IMR-90 (cell line): ENCODE measurements at regions not wholly inside any gene's neighbourhood (a gene's known extent, or its start where the extent isn't known, plus 50 kb on each side); places are given as distances from the start of the nearest gene placed in this dataset.

Experiments used
- ATAC-seq: fragments of 200-7000 bp; cut with Tn5 transposase; 2 replicates; pipeline ENCODE4 v1.9.1; 2020; ENCODE audit warnings: low read depth, mild to moderate bottlenecking, moderate library complexity
- BruUV-seq: library from RNA; stranded (reverse); fragments of 400-500 nt; replicated peaks from 2 replicates; lab custom pipeline; 2021; lab: Mats Ljungman, UMichigan
- CTCF ChIA-PET: fragments of 300-600 bp; formaldehyde crosslinking; extraction: SDS; loops from one replicate; lab custom pipeline; 2021; ENCODE audit warnings: antibody characterized with exemption; lab: Yijun Ruan, JAX
- POLR2A ChIA-PET: fragments of 300-600 bp; sonication (Branson Sonifier 250); formaldehyde crosslinking; loops from one replicate; lab custom pipeline; 2022; ENCODE audit warnings: antibody characterized with exemption; ENCODE audit not compliant: unreplicated experiment; lab: Charles Lee
- DNase-seq: peaks from one replicate; pipeline ENCODE4 v3.0.0; 2013
- H2AFZ ChIP-seq: replicated peaks from 2 replicates; pipeline ENCODE3; 2013; ENCODE audit warnings: low read length, mild to moderate bottlenecking; ENCODE audit not compliant: poor library complexity
- H2AK5ac ChIP-seq: 2 replicates; pipeline ENCODE4 v1.6.1; 2013; ENCODE audit warnings: low read depth, low read length, inconsistent platforms
- H2AK9ac ChIP-seq: replicated peaks from 2 replicates; pipeline ENCODE3; 2013; ENCODE audit warnings: mild to moderate bottlenecking, low read depth, low read length, moderate library complexity; ENCODE audit not compliant: poor library complexity
- H2BK120ac ChIP-seq: 2 replicates; pipeline ENCODE4 v1.6.1; 2013; ENCODE audit warnings: low read depth, low read length, inconsistent platforms
- H2BK15ac ChIP-seq: 3 replicates; pipeline ENCODE4 v1.6.1; 2013; ENCODE audit warnings: low read depth, low read length, inconsistent platforms
- H2BK20ac ChIP-seq: 2 replicates; pipeline ENCODE4 v1.6.1; 2013; ENCODE audit warnings: low read depth, mild to moderate bottlenecking, inconsistent platforms, low read length, moderate library complexity
- H2BK5ac ChIP-seq: 2 replicates; pipeline ENCODE4 v1.6.1; 2013; ENCODE audit warnings: mild to moderate bottlenecking, low read depth, low read length, inconsistent platforms; ENCODE audit not compliant: poor library complexity, severe bottlenecking
- H3K14ac ChIP-seq: replicated peaks from 2 replicates; pipeline ENCODE4 v1.6.1; 2013; ENCODE audit warnings: low read depth, low read length, inconsistent platforms
- H3K18ac ChIP-seq: 2 replicates; pipeline ENCODE4 v1.6.1; 2013; ENCODE audit warnings: low read depth, low read length, control low read depth
- H3K23ac ChIP-seq: 2 replicates; pipeline ENCODE4 v1.6.1; 2013; ENCODE audit warnings: low read depth, low read length, inconsistent platforms
- H3K27ac ChIP-seq: 2 replicates; pipeline ENCODE4 v1.5.1; 2013; ENCODE audit warnings: mild to moderate bottlenecking, control low read depth, low read length; ENCODE audit not compliant: insufficient read depth
- H3K27me3 ChIP-seq: 2 replicates; pipeline ENCODE4 v1.6.1; 2013; ENCODE audit warnings: low read length; ENCODE audit not compliant: control insufficient read depth, insufficient read depth
- H3K36me3 ChIP-seq: 2 replicates; pipeline ENCODE4 v1.6.1; 2013; ENCODE audit warnings: low read length, mixed read lengths; ENCODE audit not compliant: control insufficient read depth, insufficient read depth
- H3K4ac ChIP-seq: 2 replicates; pipeline ENCODE4 v1.6.1; 2013; ENCODE audit warnings: low read depth, low read length, inconsistent platforms
- H3K4me1 ChIP-seq: 2 replicates; pipeline ENCODE4 v1.6.1; 2013; ENCODE audit warnings: low read length, mixed read lengths; ENCODE audit not compliant: control insufficient read depth, insufficient read depth
- H3K4me2 ChIP-seq: 2 replicates; pipeline ENCODE4 v1.6.1; 2013; ENCODE audit warnings: low read depth, mild to moderate bottlenecking, control low read depth, low read length, moderate library complexity
- H3K4me3 ChIP-seq: 2 replicates; pipeline ENCODE4 v1.5.1; 2013; ENCODE audit warnings: low read depth, mild to moderate bottlenecking, control low read depth, low read length, moderate library complexity; ENCODE audit not compliant: insufficient read depth
- H3K56ac ChIP-seq: 2 replicates; pipeline ENCODE4 v1.6.1; 2013; ENCODE audit warnings: low read length, inconsistent platforms; ENCODE audit not compliant: insufficient read depth; ENCODE audit errors: extremely low read depth
- H3K79me1 ChIP-seq, 2 experiments: 2 replicates each; pipeline ENCODE4 v1.6.1; 2013; ENCODE audit warnings: low read length in 2 of 2, inconsistent platforms in 1 of 2, low read depth in 1 of 2
- H3K9ac ChIP-seq: 2 replicates; pipeline ENCODE4 v1.6.1; 2013; ENCODE audit warnings: low read depth, low read length, control low read depth
- H3K9me1 ChIP-seq: 2 replicates; pipeline ENCODE4 v1.6.1; 2013; ENCODE audit warnings: low read length, inconsistent platforms; ENCODE audit not compliant: insufficient read depth
- H3K9me3 ChIP-seq: 2 replicates; pipeline ENCODE4 v1.6.1; 2013; ENCODE audit warnings: low read length; ENCODE audit not compliant: control insufficient read depth, insufficient read depth
- H4K20me1 ChIP-seq: 2 replicates; pipeline ENCODE4 v1.6.1; 2013; ENCODE audit warnings: low read length, inconsistent platforms; ENCODE audit not compliant: insufficient read depth
- H4K5ac ChIP-seq: 2 replicates; pipeline ENCODE4 v1.6.1; 2013; ENCODE audit warnings: mild to moderate bottlenecking, low read depth, low read length, control low read depth
- H4K8ac ChIP-seq, 2 experiments: 2 replicates each; pipeline ENCODE4 v1.6.1; 2013; ENCODE audit warnings: low read depth in 2 of 2, low read length in 2 of 2, control low read depth in 1 of 2, inconsistent platforms in 1 of 2
- H4K91ac ChIP-seq: 2 replicates; pipeline ENCODE4 v1.6.1; 2013; ENCODE audit warnings: low read depth, low read length, inconsistent platforms; ENCODE audit not compliant: insufficient read depth
- BHLHE40 ChIP-seq: fragments of 150-350 bp; IDR thresholded peaks from 2 replicates; pipeline ENCODE4 v1.6.1; 2016; ENCODE audit warnings: mild to moderate bottlenecking, low read depth, low read length
- CHD1 ChIP-seq: IDR thresholded peaks from 2 replicates; pipeline ENCODE4 v1.6.1; 2012; ENCODE audit warnings: low read depth, low read length, improper control_type of control experiment
- CTCF ChIP-seq: conservative IDR thresholded peaks from 2 replicates; pipeline ENCODE4 v1.5.1; 2012; ENCODE audit warnings: mild to moderate bottlenecking, low read depth, low read length, improper control_type of control experiment
- FOS ChIP-seq: fragments of 150-350 bp; IDR thresholded peaks from 2 replicates; pipeline ENCODE4 v1.6.1; 2016; ENCODE audit warnings: low read depth, low read length
- MAFK ChIP-seq: IDR thresholded peaks from 2 replicates; pipeline ENCODE4 v1.6.1; 2012; ENCODE audit warnings: low read depth, low read length, improper control_type of control experiment
- MAZ ChIP-seq: IDR thresholded peaks from 2 replicates; pipeline ENCODE4 v1.6.1; 2012; ENCODE audit warnings: low read depth, mild to moderate bottlenecking, low read length, improper control_type of control experiment, moderate library complexity, borderline replicate concordance
- MXI1 ChIP-seq: IDR thresholded peaks from 2 replicates; pipeline ENCODE4 v1.6.1; 2012; ENCODE audit warnings: low read depth, mild to moderate bottlenecking, low read length, moderate library complexity, borderline replicate concordance
- NFE2L2 ChIP-seq: fragments of 150-350 bp; IDR thresholded peaks from 2 replicates; pipeline ENCODE4 v1.6.1; 2016; ENCODE audit warnings: low read depth, mild to moderate bottlenecking, low read length
- POLR2A ChIP-seq: IDR thresholded peaks from 2 replicates; pipeline ENCODE4 v1.6.1; 2012; ENCODE audit warnings: mild to moderate bottlenecking, low read depth, low read length
- RAD21 ChIP-seq: IDR thresholded peaks from 2 replicates; pipeline ENCODE4 v1.6.1; 2012; ENCODE audit warnings: low read length, improper control_type of control experiment
- RCOR1 ChIP-seq: IDR thresholded peaks from 2 replicates; pipeline ENCODE4 v1.6.1; 2012; ENCODE audit warnings: mild to moderate bottlenecking, low read length, improper control_type of control experiment; ENCODE audit not compliant: insufficient replicate concordance
- RFX5 ChIP-seq: IDR thresholded peaks from 2 replicates; pipeline ENCODE4 v1.8.0; 2012; ENCODE audit warnings: low read depth, mild to moderate bottlenecking, low read length, moderate library complexity
- SMC3 ChIP-seq: fragments of 150-350 bp; IDR thresholded peaks from 2 replicates; pipeline ENCODE4 v1.6.1; 2016; ENCODE audit warnings: low read depth, mild to moderate bottlenecking, antibody characterized with exemption, low read length, moderate library complexity
- WGBS, 2 experiments: methylation state at CpG; one replicate each; pipeline versions ENCODE4 v1.1.5 to v1.1.7; 2013; ENCODE audit warnings: missing lambda C conversion rate in 2 of 2; ENCODE audit not compliant: insufficient read length in 1 of 2; ENCODE audit errors: extremely low coverage in 2 of 2; 5-methylcytosine and 5-hydroxymethylcytosine counted together
- dilution Hi-C: fragments of 300-500 bp; cut with HindIII; formaldehyde crosslinking; loops from one replicate; pipeline ENCODE4 v1.14.3; 2018; ENCODE audit warnings: low sequenced_read_pairs; ENCODE audit not compliant: unreplicated experiment
- in situ Hi-C: fragments of 300-500 bp; cut with MboI; formaldehyde crosslinking; loops from 3 replicates; pipeline ENCODE4 v1.14.3; 2019; ENCODE audit warnings: low sequenced_read_pairs, inconsistent platforms, mixed read lengths
- intact Hi-C: fragments of 100-400 bp; cut with micrococcal nuclease; formaldehyde crosslinking; loops from 2 replicates; pipeline ENCODE4 v1.10.0; 2022

DNA sequence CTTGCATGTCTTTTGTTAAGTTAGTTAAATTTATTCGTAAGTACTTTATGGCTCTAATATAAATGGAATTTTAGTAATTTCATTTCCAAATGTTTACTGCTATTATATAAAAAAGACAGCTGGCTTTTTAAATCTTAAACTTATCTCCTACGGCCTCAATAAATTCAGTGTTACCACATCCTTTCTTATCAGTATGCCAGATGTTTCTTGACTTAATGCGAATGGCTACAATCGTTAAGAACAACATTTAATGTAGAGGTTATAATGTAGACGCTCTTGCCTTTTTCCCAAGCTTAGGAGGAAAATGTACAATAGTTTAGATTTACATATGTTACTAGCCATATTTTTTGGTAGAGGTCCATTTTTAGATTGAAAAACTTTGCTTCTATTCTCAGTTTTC lies 659.4 kb downstream of the TENT5A start:
- intact Hi-C loops: no loop called here
- DNase-seq (no peak), ATAC-seq (no peak)
- Histone ChIP-seq H2BK120ac (no peak overlapping the region), H2BK20ac (no peak overlapping the region), H3K14ac (no peak overlapping the region), H3K36me3 (no peaks in the 10 kb centered on the region), H3K4ac (no peak overlapping the region), H2AFZ (no peak overlapping the region), H2AK9ac (no peak overlapping the region), H4K91ac (no peak overlapping the region), H3K4me2 (no peak overlapping the region), H3K4me1 (no peaks in the 10 kb centered on the region), H3K56ac (no peak overlapping the region), H2BK15ac (no peak overlapping the region), H3K9ac (no peak overlapping the region), H3K9me3 (no peaks in the 10 kb centered on the region), H4K20me1 (no peaks in the 10 kb centered on the region), H3K79me1 (no peaks in the 10 kb centered on the region), H3K27ac (no peak overlapping the region), H3K4me3 (no peak overlapping the region), H2AK5ac (no peak overlapping the region), H3K27me3 (no peaks in the 10 kb centered on the region), H4K8ac (no peak overlapping the region), H2BK5ac (no peak overlapping the region), H3K23ac (no peak overlapping the region), H3K9me1 (no peaks in the 10 kb centered on the region), H3K18ac (no peak overlapping the region), H4K5ac (no peak overlapping the region)
- in situ Hi-C loops: no loop called here
- TF ChIP-seq BHLHE40 (no peak), NFE2L2 (no peak), RCOR1 (no peak), CTCF (no peak), CHD1 (no peak), POLR2A (no peak), MAZ (no peak), MXI1 (no peak), FOS (no peak), RAD21 (no peak), MAFK (no peak), RFX5 (no peak), SMC3 (no peak)
- no TSS peak for BruUV-seq
- dilution Hi-C loops: no loop called here
- POLR2A ChIA-PET: no interaction called here
- no CpG with 5 or more reads among the region's 5 CpGs for WGBS, 2 experiments
- CTCF ChIA-PET: no interaction called here
